ENCODE measurements at regions not wholly inside any gene's neighbourhood (a gene's known extent, or its start where the extent isn't known, plus 50 kb on each side); places are given as distances from the start of the nearest gene placed in this dataset.

GRCh38 chr10:21095494-21096055 lies 198.5 kb upstream of the NEBL start:
- no peak for TF ChIP-seq CTCF (optimal IDR thresholded peaks at IDR 0.05 in 1 of 3, IDR thresholded peaks at IDR 0.05 in 1 of 3, conservative IDR thresholded peaks at IDR 0.05 in 1 of 3; ENCODE audit: extremely low read depth in 1 of 3, insufficient read depth in 2 of 3, low read length in 3 of 3)
- TF ChIP-seq EZH2 (IDR thresholded peaks at IDR 0.05; ENCODE audit: low read length) = no peak
- Histone ChIP-seq H3K27ac (ENCODE audit: control insufficient read depth, insufficient read depth, low read length) (no peak overlapping the region), H3K9me1 (ENCODE audit: control insufficient read depth, extremely low read depth, insufficient read depth, low read length) (no peaks in the 10 kb centered on the region), H3K9ac (ENCODE audit: control insufficient read depth, extremely low read depth, insufficient read depth, low read length) (no peak overlapping the region), H3K79me2 (ENCODE audit: control insufficient read depth, insufficient read depth, low read length) (no peaks in the 10 kb centered on the region), H3K4me1 (ENCODE audit: control insufficient read depth, extremely low read depth, insufficient read depth, low read length) (no peaks in the 10 kb centered on the region), H3K4me3 (ENCODE audit: control insufficient read depth in 2 of 3, extremely low read depth in 1 of 3, insufficient read depth in 2 of 3, low read depth in 1 of 3, low read length in 3 of 3) (no peak overlapping the region), H3K4me2 (ENCODE audit: control insufficient read depth, extremely low read depth, insufficient read depth, low read depth, low read length) (no peak overlapping the region), H2AFZ (ENCODE audit: control insufficient read depth, low read length) (no peak overlapping the region), H4K20me1 (ENCODE audit: control insufficient read depth, extremely low read depth, insufficient read depth, low read length) (no peaks in the 10 kb centered on the region), H3K36me3 (ENCODE audit: control insufficient read depth in 2 of 2, extremely low read depth in 1 of 2, insufficient read depth in 2 of 2, low read length in 2 of 2) (no peaks in the 10 kb centered on the region), H3K9me3 (ENCODE audit: control insufficient read depth, low read depth, low read length) (no peaks in the 10 kb centered on the region), H3K27me3 (ENCODE audit: control insufficient read depth, extremely low read depth, insufficient read depth, low read length) (no peaks in the 10 kb centered on the region)
- DNase-seq (ENCODE audit: low read depth, low spot score) (no peak), FAIRE-seq (no peak)
- dilution Hi-C loops (cut with MboI; ENCODE audit: extremely low pct_ligation_motif_present, low sequenced_read_pairs) = no loop called here

GRCh38 chr10:21095073-21095472 lies 198.0 kb upstream of the NEBL start:
- DNase-seq (ENCODE audit: low read depth, low spot score) = no peak
- no peaks in the 10 kb centered on the region for H3K79me2 ChIP-seq (ENCODE audit: control insufficient read depth, insufficient read depth, low read length)
- H3K9ac ChIP-seq (ENCODE audit: control insufficient read depth, extremely low read depth, insufficient read depth, low read length) = no peak overlapping the region
- dilution Hi-C loops (cut with MboI; ENCODE audit: extremely low pct_ligation_motif_present, low sequenced_read_pairs) = no loop called here
- H3K9me3 ChIP-seq (ENCODE audit: control insufficient read depth, low read depth, low read length) = no peaks in the 10 kb centered on the region
- no peak overlapping the region for H3K4me2 ChIP-seq (ENCODE audit: control insufficient read depth, extremely low read depth, insufficient read depth, low read depth, low read length)
- H3K27me3 ChIP-seq (ENCODE audit: control insufficient read depth, extremely low read depth, insufficient read depth, low read length) = no peaks in the 10 kb centered on the region
- no peak overlapping the region for H2AFZ ChIP-seq (ENCODE audit: control insufficient read depth, low read length)
- H3K27ac ChIP-seq (ENCODE audit: control insufficient read depth, insufficient read depth, low read length) = no peak overlapping the region
- H4K20me1 ChIP-seq (ENCODE audit: control insufficient read depth, extremely low read depth, insufficient read depth, low read length) = no peaks in the 10 kb centered on the region
- no peaks in the 10 kb centered on the region for H3K36me3 ChIP-seq (ENCODE audit: control insufficient read depth in 2 of 2, extremely low read depth in 1 of 2, insufficient read depth in 2 of 2, low read length in 2 of 2)
- FAIRE-seq = no peak
- TF ChIP-seq CTCF (optimal IDR thresholded peaks at IDR 0.05 in 1 of 3, IDR thresholded peaks at IDR 0.05 in 1 of 3, conservative IDR thresholded peaks at IDR 0.05 in 1 of 3; ENCODE audit: extremely low read depth in 1 of 3, insufficient read depth in 2 of 3, low read length in 3 of 3) (no peak), EZH2 (IDR thresholded peaks at IDR 0.05; ENCODE audit: low read length) (no peak)
- H3K4me1 ChIP-seq (ENCODE audit: control insufficient read depth, extremely low read depth, insufficient read depth, low read length) = no peaks in the 10 kb centered on the region
- H3K4me3 ChIP-seq (ENCODE audit: control insufficient read depth in 2 of 3, extremely low read depth in 1 of 3, insufficient read depth in 2 of 3, low read depth in 1 of 3, low read length in 3 of 3) = no peak overlapping the region
- H3K9me1 ChIP-seq (ENCODE audit: control insufficient read depth, extremely low read depth, insufficient read depth, low read length) = no peaks in the 10 kb centered on the region

All from keratinocyte (primary cell).